EL (cell line): ENCODE measurements at regions not wholly inside any gene's neighbourhood (a gene's known extent, or its start where the extent isn't known, plus 50 kb on each side); places are given as distances from the start of the nearest gene placed in this dataset.
"Not testable (repeated sequence)": the region's sequence is repeated elsewhere in the genome, so short reads cannot be mapped to it uniquely, and the experiment has no call there.

Source experiments
- DNase-seq: peaks from one replicate; pipeline ENCODE4 v3.0.0-alpha.2; 2016

GRCh38 chr3:72086042-72086742, 301.2 kb upstream of the PROK2 start:
- no peak for DNase-seq

GRCh38 chr3:72085036-72085435, 300.1 kb upstream of the PROK2 start:
- DNase-seq = no peak

- no peak for DNase-seq
These were observed 298.0 kb upstream of the PROK2 start for GRCh38 chr3:72082776-72083462.

GRCh38 chr3:72082186-72082715, 297.3 kb upstream of the PROK2 start:
- no peak for DNase-seq

GRCh38 chr3:72081471-72082185, 296.7 kb upstream of the PROK2 start:
- DNase-seq = no peak

- no peak for DNase-seq
These were observed 295.9 kb upstream of the PROK2 start for GRCh38 chr3:72080800-72081199.

GRCh38 chr3:72080095-72080494, 295.1 kb upstream of the PROK2 start:
- DNase-seq = no peak

- no peak for DNase-seq
These were observed 294.5 kb upstream of the PROK2 start for GRCh38 chr3:72079369-72079872.

GRCh38 chr3:72078676-72079368, 293.9 kb upstream of the PROK2 start:
- DNase-seq = no peak

GRCh38 chr3:72077473-72078259, 292.7 kb upstream of the PROK2 start:
- no peak for DNase-seq

GRCh38 chr3:72075848-72076247, 290.9 kb upstream of the PROK2 start:
- DNase-seq = not testable (repeated sequence)

- DNase-seq = no peak
These were observed 286.7 kb upstream of the PROK2 start for GRCh38 chr3:72071624-72072023.

- DNase-seq = no peak
These were observed 285.1 kb upstream of the PROK2 start for GRCh38 chr3:72070005-72070404.

GRCh38 chr3:72069543-72069942, 284.6 kb upstream of the PROK2 start:
- no peak for DNase-seq

- DNase-seq = peak; percentile 6
These were observed 283.7 kb upstream of the PROK2 start for GRCh38 chr3:72068621-72069020.

- no peak for DNase-seq
These were observed 282.8 kb upstream of the PROK2 start for GRCh38 chr3:72067721-72068120.

GRCh38 chr3:72065872-72066641, 281.1 kb upstream of the PROK2 start:
- no peak for DNase-seq

GRCh38 chr3:72065236-72065635, 280.3 kb upstream of the PROK2 start:
- no peak for DNase-seq

GRCh38 chr3:72064727-72065126, 279.8 kb upstream of the PROK2 start:
- not testable (repeated sequence) for DNase-seq

GRCh38 chr3:72062017-72062416, 277.1 kb upstream of the PROK2 start:
- no peak for DNase-seq

- no peak for DNase-seq
These were observed 275.6 kb upstream of the PROK2 start for GRCh38 chr3:72060447-72061034.
